ENCODE measurements at regions not wholly inside any gene's neighbourhood (a gene's known extent, or its start where the extent isn't known, plus 50 kb on each side); places are given as distances from the start of the nearest gene placed in this dataset.

GRCh38 chr6:41463062-41463930, 82.9 kb upstream of the FOXP4 start:
- peak; percentile 81 for TF ChIP-seq CTCF (IDR thresholded peaks at IDR 0.05; ENCODE audit: insufficient read depth, low read depth, low read length)
- DNase-seq (ENCODE audit: low read depth), result peak; percentile 81
- no peak overlapping the region for H3K4me3 ChIP-seq (ENCODE audit: low read depth, low read length)

GRCh38 chr6:41464019-41464418, 82.2 kb upstream of the FOXP4 start:
- H3K4me3 ChIP-seq (ENCODE audit: low read depth, low read length), result no peak overlapping the region
- TF ChIP-seq CTCF (IDR thresholded peaks at IDR 0.05; ENCODE audit: insufficient read depth, low read depth, low read length), result no peak
- no peak for DNase-seq (ENCODE audit: low read depth)

GRCh38 chr6:41464481-41464880, 81.7 kb upstream of the FOXP4 start:
- no peak for DNase-seq (ENCODE audit: low read depth)
- no peak for TF ChIP-seq CTCF (IDR thresholded peaks at IDR 0.05; ENCODE audit: insufficient read depth, low read depth, low read length)
- no peak overlapping the region for H3K4me3 ChIP-seq (ENCODE audit: low read depth, low read length)

GRCh38 chr6:41466437-41466990, 79.7 kb upstream of the FOXP4 start:
- TF ChIP-seq CTCF (IDR thresholded peaks at IDR 0.05; ENCODE audit: insufficient read depth, low read depth, low read length), result no peak
- peak; percentile 48 for DNase-seq (ENCODE audit: low read depth)
- H3K4me3 ChIP-seq (ENCODE audit: low read depth, low read length), result no peak overlapping the region

- no peak overlapping the region for H3K4me3 ChIP-seq (ENCODE audit: low read depth, low read length)
- no peak for TF ChIP-seq CTCF (IDR thresholded peaks at IDR 0.05; ENCODE audit: insufficient read depth, low read depth, low read length)
- no peak for DNase-seq (ENCODE audit: low read depth)
These were observed 79.1 kb upstream of the FOXP4 start for GRCh38 chr6:41467061-41467460.

- DNase-seq (ENCODE audit: low read depth), result no peak
- no peak for TF ChIP-seq CTCF (IDR thresholded peaks at IDR 0.05; ENCODE audit: insufficient read depth, low read depth, low read length)
- no peak overlapping the region for H3K4me3 ChIP-seq (ENCODE audit: low read depth, low read length)
These were observed 78.4 kb upstream of the FOXP4 start for GRCh38 chr6:41467627-41468404.
